Transverse colon (tissue), 4 donors: ENCODE measurements at regions not wholly inside any gene's neighbourhood (a gene's known extent, or its start where the extent isn't known, plus 50 kb on each side); places are given as distances from the start of the nearest gene placed in this dataset.

ENCODE experiments used
- DNase-seq: peaks from one replicate; pipeline ENCODE4 v3.0.0-alpha.2; 2019
- H3K27ac ChIP-seq, 4 donors: fragments of 200-600 bp; sonication (generic); 2 replicates each; pipeline ENCODE4 v1.5.1; 2016 to 2018; ENCODE audit warnings: inconsistent platforms in 4 of 4
- H3K27me3 ChIP-seq: fragments of 200-600 bp; sonication (generic); 2 replicates; pipeline ENCODE4 v1.5.1; 2017; ENCODE audit warnings: inconsistent platforms
- H3K36me3 ChIP-seq, 4 donors: fragments of 200-600 bp; sonication (generic); 2 replicates each; pipeline ENCODE4 v1.5.1; 2017 to 2019; ENCODE audit warnings: inconsistent platforms in 4 of 4
- H3K4me1 ChIP-seq, 4 donors: fragments of 200-600 bp; sonication (generic); 2 replicates each; pipeline ENCODE4 v1.5.1; 2017 to 2020; ENCODE audit warnings: inconsistent platforms in 4 of 4
- H3K4me3 ChIP-seq, 4 donors: fragments of 200-600 bp; sonication (generic); 1 replicate in 1 of 4; 2 replicates in 3 of 4; pipeline versions ENCODE4 v1.5.1 to v1.6.1; 2017 to 2019; ENCODE audit warnings: inconsistent platforms in 4 of 4
- H3K9me3 ChIP-seq, 2 donors: fragments of 200-600 bp; sonication (generic); 2 replicates each; pipeline ENCODE4 v1.5.1; 2017 to 2019; ENCODE audit warnings: inconsistent platforms in 2 of 2
- EP300 ChIP-seq: sonication (generic); formaldehyde crosslinking; IDR thresholded peaks from one replicate; pipeline ENCODE4 v1.6.1; 2017; ENCODE audit warnings: antibody characterized with exemption, low read depth
- POLR2A ChIP-seq: fragments of 450-650 bp; IDR thresholded peaks from one replicate; pipeline ENCODE4 v1.6.1; 2016; ENCODE audit warnings: antibody characterized with exemption, mild to moderate bottlenecking, moderate library complexity
- POLR2AphosphoS5 ChIP-seq, 3 donors: sonication (generic); formaldehyde crosslinking; IDR thresholded peaks; one replicate each; pipeline ENCODE4 v1.6.1; 2016; ENCODE audit warnings: antibody characterized with exemption in 3 of 3
- WGBS, 2 donors: methylation state at CpG; one replicate each; pipeline ENCODE4 v1.1.5; 2018; ENCODE audit warnings: low coverage in 1 of 2; 5-methylcytosine and 5-hydroxymethylcytosine counted together
- in situ Hi-C, 4 donors: fragments of 200-750 bp; cut with MboI; loops; one replicate each; pipeline versions ENCODE4 v1.15.0 to v1.15.1; 2017; ENCODE audit warnings: low sequenced_read_pairs in 3 of 4, low pct_ligation_motif_present in 1 of 4, low pct_unique_long_range_greater_than_20kb in 1 of 4
- intact Hi-C: fragments of 100-400 bp; cut with DNase I; formaldehyde crosslinking; loops from one replicate; pipeline ENCODE4 v1.15.1; 2023; ENCODE audit warnings: low total_unique reads
- TF ChIP-seq, protein P1 (sequence below), 5 experiments: fragments of 200-600 bp in 3 of 5; fragments of 450-650 bp in 2 of 5; sonication (generic) in 3 of 5; IDR thresholded peaks; 1 replicate in 2 of 5; 2 replicates in 3 of 5; pipeline ENCODE4 v1.5.1; 2016 to 2017; ENCODE audit warnings: antibody characterized with exemption in 5 of 5, inconsistent platforms in 3 of 5, mild to moderate bottlenecking in 2 of 5, moderate library complexity in 1 of 5

DNA sequence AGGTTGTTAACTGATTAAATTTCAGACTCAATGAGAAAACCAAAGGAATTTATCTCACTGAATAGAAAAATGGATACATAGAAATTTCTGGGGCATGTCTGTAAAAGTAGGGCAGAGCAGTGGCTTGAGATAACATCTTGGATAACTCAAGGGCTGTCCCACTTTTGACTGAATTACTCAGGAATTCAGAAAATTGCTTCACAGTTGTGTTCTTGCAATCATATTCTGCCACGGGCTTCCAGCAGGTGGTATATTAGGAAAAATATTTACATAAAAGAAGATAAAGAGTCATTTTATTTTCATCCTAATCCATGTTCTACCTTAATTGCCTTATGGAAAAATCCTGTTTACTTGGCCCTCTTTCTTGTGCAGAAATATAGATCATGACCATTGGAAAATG is 156.4 kb upstream of the AKIRIN2 start:
- no peak for TF ChIP-seq EP300
- TF ChIP-seq POLR2AphosphoS5 (IDR thresholded peaks at IDR 0.05): no peak
- TF ChIP-seq, protein P1, sequence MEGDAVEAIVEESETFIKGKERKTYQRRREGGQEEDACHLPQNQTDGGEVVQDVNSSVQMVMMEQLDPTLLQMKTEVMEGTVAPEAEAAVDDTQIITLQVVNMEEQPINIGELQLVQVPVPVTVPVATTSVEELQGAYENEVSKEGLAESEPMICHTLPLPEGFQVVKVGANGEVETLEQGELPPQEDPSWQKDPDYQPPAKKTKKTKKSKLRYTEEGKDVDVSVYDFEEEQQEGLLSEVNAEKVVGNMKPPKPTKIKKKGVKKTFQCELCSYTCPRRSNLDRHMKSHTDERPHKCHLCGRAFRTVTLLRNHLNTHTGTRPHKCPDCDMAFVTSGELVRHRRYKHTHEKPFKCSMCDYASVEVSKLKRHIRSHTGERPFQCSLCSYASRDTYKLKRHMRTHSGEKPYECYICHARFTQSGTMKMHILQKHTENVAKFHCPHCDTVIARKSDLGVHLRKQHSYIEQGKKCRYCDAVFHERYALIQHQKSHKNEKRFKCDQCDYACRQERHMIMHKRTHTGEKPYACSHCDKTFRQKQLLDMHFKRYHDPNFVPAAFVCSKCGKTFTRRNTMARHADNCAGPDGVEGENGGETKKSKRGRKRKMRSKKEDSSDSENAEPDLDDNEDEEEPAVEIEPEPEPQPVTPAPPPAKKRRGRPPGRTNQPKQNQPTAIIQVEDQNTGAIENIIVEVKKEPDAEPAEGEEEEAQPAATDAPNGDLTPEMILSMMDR (IDR thresholded peaks at IDR 0.05): no peak
- no peak for TF ChIP-seq POLR2A
- 42 to 43% methylated on average over 1 of the region's 1 CpG for WGBS, 2 donors
- H3K4me3 ChIP-seq: no peak overlapping the region
- no peaks in the 10 kb centered on the region for H3K27me3 ChIP-seq
- no peaks in the 10 kb centered on the region for H3K4me1 ChIP-seq
- no peaks in the 10 kb centered on the region for H3K9me3 ChIP-seq
- no peak for DNase-seq
- no peaks in the 10 kb centered on the region for H3K36me3 ChIP-seq
- H3K27ac ChIP-seq: no peak overlapping the region
- intact Hi-C loops (no loop called here), in situ Hi-C loops (no loop called here)

- Histone ChIP-seq H3K4me3 (no peak overlapping the region), H3K27me3 (no peaks in the 10 kb centered on the region), H3K4me1 (peaks cover 0 to 3% (median 0%) of the 10 kb centered on the region in 4 donors), H3K27ac (no peak overlapping the region), H3K36me3 (no peaks in the 10 kb centered on the region), H3K9me3 (no peaks in the 10 kb centered on the region)
- DNase-seq: no peak
- in situ Hi-C loops: no loop called here
- 82 to 83% methylated on average over 4 of the region's 4 CpGs for WGBS, 2 donors
- TF ChIP-seq, protein P1 (IDR thresholded peaks at IDR 0.05): no peak
- TF ChIP-seq POLR2AphosphoS5 (IDR thresholded peaks at IDR 0.05) (no peak), EP300 (no peak), POLR2A (no peak)
- intact Hi-C loops: no loop called here
These were observed 149.8 kb upstream of the AKIRIN2 start for GRCh38 chr6:87851674-87852299.

DNA sequence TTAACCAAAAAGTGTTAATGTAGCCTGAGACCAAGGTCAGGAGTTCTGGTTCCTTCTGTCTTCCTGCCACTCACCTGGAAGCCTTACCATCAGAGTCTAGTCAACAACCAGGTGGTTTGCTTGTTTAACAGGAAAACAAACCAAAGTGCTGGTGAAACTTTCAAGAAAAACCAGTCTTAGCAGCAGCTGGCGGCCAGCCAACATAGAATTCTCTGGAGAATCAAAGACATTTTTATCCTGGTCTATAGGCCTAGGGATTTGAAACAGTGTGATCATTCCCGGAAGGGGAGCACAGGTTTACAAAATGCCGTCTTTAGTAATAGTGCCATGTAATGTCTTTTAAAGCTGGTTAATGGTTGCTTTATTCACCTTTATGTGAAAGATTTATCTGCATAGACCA is 146.6 kb upstream of the AKIRIN2 start:
- in situ Hi-C loops: loop anchor here in 1 of 4 donors (25.0 kb wide), 1 partner anchor 939 kb away; no protein-coding TSS in a partner anchor
- no peaks in the 10 kb centered on the region for H3K36me3 ChIP-seq
- peak; percentile 31 for DNase-seq

GRCh38 chr6:87847830-87848210 is 145.8 kb upstream of the AKIRIN2 start:
- in situ Hi-C loops (loop anchor here in 1 of 4 donors (25.0 kb wide), 1 partner anchor 939 kb away; no protein-coding TSS in a partner anchor), intact Hi-C loops (no loop called here)
- Histone ChIP-seq H3K27ac (no peak overlapping the region), H3K36me3 (no peaks in the 10 kb centered on the region), H3K27me3 (no peaks in the 10 kb centered on the region), H3K4me3 (no peak overlapping the region), H3K4me1 (peaks cover 0 to 3% (median 0%) of the 10 kb centered on the region in 4 donors), H3K9me3 (no peaks in the 10 kb centered on the region)
- TF ChIP-seq POLR2A (no peak), EP300 (no peak), POLR2AphosphoS5 (IDR thresholded peaks at IDR 0.05) (no peak)
- TF ChIP-seq, protein P1 (IDR thresholded peaks at IDR 0.05): no peak
- DNase-seq: no peak
- WGBS, 2 donors: 92 to 96% methylated on average over 1 of the region's 1 CpG

More for the DNA sequence above, 146.6 kb upstream of the AKIRIN2 start:
- Histone ChIP-seq H3K9me3 (no peaks in the 10 kb centered on the region), H3K4me3 (no peak overlapping the region), H3K27ac (no peak overlapping the region), H3K27me3 (no peaks in the 10 kb centered on the region), H3K4me1 (peaks cover 0 to 3% (median 0%) of the 10 kb centered on the region in 4 donors)
- TF ChIP-seq, protein P1 (IDR thresholded peaks at IDR 0.05): no peak
- no peak for TF ChIP-seq POLR2A
- TF ChIP-seq POLR2AphosphoS5 (IDR thresholded peaks at IDR 0.05): no peak
- TF ChIP-seq EP300: no peak
- intact Hi-C loops: no loop called here
- 23 to 44% methylated on average over 3 of the region's 3 CpGs for WGBS, 2 donors
